COLO668 (cell line): ENCODE measurements at regions not wholly inside any gene's neighbourhood (a gene's known extent, or its start where the extent isn't known, plus 50 kb on each side); places are given as distances from the start of the nearest gene placed in this dataset.

Source experiments
- DNase-seq: peaks from one replicate; lab custom pipeline; 2025; ENCODE audit not compliant: unreplicated experiment; lab: John Stamatoyannopoulos, UW

GRCh38 chr2:198448789-198449188 is 644.4 kb downstream of the PLCL1 start:
- no peak for DNase-seq

- DNase-seq = no peak
Observed at GRCh38 chr2:198444800-198445287, 640.5 kb downstream of the PLCL1 start.

- DNase-seq = no peak
Observed at GRCh38 chr2:198441901-198442300, 637.5 kb downstream of the PLCL1 start.

GRCh38 chr2:198441246-198441645 is 636.9 kb downstream of the PLCL1 start:
- no peak for DNase-seq

DNA sequence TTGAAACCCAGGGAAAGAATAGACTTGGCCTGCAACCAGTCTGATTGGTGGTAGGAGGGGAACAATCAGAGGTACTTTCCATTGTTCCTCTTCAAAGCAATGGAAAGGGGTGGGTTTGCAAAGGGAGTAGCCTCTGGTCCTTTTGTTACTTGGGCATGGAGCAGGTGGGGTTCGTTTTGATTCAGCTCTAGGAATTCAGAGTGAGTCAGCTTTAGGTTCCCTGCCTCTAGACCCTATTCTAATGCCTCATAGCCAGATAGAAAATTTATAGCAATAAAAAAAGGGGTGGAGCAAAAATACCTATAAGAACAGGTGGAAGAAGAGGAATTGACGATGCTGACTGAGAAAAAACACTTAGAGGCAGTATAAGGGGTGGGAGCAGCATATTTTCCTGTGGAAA is 636.4 kb downstream of the PLCL1 start:
- DNase-seq = no peak

- DNase-seq = no peak
Observed at GRCh38 chr2:198438331-198438730, 633.9 kb downstream of the PLCL1 start.

DNA sequence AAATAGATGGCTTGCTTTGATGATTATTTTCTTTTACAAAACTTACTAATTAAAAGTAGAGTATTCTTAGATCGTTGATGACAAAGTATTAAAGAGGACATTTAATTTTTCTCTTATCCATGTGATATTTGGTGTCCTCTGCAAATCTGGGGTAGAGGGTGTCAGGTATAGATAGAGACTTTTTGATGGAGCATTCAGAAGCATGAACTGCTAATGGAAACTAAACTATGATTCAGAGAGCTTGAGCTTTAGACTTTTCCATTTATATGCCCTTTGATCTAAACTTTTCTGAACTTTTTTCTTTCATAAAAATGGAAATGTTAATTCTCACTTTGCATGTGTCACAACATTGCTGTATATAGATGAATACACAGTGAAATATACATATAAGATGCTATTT is 619.7 kb downstream of the PLCL1 start:
- no peak for DNase-seq

DNA sequence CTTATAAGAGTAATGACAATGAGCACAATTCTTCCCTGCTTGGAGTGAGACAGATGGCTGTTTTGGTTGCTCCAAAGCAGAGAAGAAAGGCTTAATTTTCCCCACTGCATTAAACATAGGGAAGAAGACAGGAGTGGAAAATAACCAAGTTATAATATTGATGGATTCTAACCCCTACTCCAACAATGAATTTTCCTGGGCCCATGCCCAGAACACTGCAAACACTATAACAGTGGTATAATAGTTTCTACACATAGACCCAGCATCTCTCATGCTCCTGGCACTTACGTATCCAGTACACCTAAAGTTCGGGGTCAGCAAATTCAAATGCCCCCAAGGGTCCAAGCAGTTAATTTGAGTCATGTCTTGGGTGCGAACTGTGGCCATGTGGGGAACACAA is 613.4 kb downstream of the PLCL1 start:
- no peak for DNase-seq

- DNase-seq = no peak
Observed at GRCh38 chr2:198414976-198415375, 610.6 kb downstream of the PLCL1 start.

- DNase-seq = no peak
Observed at GRCh38 chr2:198411936-198412335, 607.5 kb downstream of the PLCL1 start.

DNA sequence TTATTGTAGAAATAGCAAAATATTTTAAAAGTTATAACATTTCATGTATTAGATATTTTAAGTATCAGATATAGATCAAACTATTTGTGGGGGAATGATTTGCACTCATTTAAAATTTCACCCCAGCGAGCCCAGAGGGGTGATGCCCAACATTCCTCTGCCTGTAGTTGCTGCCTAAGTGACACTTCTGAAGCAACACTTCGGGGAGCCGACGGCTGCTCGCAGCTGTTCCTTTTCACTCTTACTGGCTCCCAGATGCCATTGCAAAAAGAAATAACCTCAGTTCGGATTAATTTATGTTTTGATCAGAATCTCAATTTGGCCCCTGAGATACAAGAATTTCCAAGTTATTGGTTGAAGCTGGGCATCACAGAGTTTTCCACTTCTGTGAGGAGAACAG is 603.8 kb downstream of the PLCL1 start:
- DNase-seq = no peak

- DNase-seq = no peak
Observed at GRCh38 chr2:198405311-198405710, 600.9 kb downstream of the PLCL1 start.

GRCh38 chr2:198401644-198402043 is 597.3 kb downstream of the PLCL1 start:
- no peak for DNase-seq

GRCh38 chr2:198400999-198401398 is 596.6 kb downstream of the PLCL1 start:
- no peak for DNase-seq

DNA sequence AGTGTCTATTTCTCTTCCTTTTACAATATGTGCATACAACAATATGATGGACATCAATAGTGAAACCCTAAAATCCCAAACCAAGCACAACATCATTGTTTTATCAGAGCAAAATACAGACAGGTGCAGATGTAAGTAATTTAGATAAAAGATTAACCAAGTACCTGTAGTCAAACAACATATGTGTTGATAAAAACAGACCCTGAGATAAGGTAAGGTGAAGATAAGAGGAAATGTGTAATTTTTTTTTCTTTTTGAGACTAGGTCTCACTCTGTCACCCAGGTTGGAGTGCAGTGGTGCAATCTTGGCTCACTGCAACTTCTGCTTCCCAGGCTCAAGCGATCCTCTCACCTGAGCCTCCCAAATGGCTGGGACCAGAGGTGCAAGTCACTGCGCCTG is 589.8 kb downstream of the PLCL1 start:
- no peak for DNase-seq

GRCh38 chr2:198390670-198391069 is 586.3 kb downstream of the PLCL1 start:
- no peak for DNase-seq

DNA sequence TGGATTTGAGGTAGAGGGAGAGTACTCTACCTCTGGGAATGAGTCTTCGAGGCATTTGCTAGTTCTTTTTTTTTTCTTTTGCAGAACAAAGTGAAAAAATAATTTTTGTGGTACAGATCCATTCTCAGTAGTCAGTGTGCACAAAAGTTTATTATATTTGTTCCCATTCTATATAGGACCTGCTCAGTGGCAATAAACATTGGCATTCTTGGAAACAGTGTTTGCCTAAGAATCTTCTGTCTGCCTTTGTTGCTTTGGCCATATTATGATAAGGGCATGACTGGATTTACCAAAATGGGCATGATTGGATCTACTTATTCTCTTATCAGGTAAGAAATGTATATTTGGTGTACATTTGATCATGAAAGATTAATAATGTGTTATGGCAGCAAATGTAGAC is 583.3 kb downstream of the PLCL1 start:
- DNase-seq = no peak

DNA sequence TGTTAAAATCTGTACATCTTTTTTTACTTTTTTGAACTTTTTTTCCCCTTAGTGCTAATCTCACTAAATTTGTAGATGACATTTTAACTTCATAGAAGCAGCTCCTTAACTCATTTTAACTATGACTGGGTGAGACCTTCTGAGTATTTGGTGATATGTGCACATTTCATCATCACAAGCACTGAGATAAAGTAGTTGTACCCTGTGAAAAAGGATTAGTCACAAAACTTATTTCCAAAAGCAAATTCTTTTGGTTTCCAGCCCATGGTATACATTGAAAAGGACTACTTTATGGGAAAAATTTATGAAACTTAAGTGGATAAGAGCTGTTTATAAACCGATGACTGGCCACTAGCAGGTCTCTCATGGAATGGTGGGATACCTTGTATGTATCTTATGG is 581.5 kb downstream of the PLCL1 start:
- no peak for DNase-seq

DNA sequence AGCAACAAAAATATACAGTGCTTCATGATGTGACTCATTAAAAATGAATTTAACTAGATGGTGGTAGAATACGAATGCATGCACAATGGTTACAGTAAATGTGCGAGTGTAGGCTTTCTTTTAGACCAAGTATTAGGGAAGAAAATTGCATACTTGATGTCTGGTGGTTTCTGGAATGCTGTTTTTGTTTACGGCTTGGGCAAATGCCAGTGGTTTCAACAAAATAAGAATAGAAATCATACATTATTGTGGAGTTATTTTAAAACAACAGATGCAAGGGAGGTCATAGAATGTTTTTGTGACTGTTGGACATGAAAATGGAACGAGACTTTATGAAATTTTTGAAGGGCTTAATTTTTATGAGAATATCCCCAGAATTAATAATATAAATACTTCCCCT is 580.9 kb downstream of the PLCL1 start:
- no peak for DNase-seq

DNA sequence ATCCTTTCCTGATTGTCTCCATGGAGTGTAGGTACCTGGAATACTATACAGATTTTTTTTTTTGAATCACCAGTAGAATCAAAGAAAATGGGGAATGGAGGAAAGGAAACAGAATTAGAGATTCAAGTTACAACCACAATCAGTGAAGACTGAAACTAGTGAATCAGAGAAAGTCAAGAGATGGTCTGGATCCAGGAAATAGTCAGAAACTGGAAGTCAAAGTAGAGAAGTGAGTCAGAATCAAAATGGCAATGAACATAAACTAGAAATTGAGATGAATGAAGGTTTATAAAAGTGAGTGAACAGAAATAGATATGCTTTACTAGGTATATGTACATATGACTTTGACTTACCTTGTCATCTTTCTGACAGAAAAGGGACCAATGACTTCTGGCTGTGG is 579.0 kb downstream of the PLCL1 start:
- DNase-seq = no peak

DNA sequence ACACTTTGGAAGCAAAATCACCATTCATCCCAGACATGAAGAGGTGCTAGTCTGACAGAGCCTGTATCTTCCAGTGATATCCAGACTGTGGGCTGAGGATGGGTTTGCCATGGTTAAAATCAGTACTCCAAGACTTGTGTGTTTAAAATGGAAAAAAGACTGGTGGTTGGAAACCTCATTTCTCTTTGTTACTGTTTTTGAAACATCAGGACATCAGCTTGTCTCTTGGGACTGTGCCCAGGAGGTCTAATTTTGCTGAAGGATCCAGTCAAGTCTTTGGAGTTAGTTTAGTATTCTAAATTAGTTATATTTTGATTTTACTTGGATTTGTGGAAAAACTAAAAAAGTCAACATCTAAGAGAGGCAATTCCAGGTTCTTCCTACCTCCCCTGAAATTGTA is 578.4 kb downstream of the PLCL1 start:
- DNase-seq = no peak

- DNase-seq = no peak
Observed at GRCh38 chr2:198376677-198377076, 572.3 kb downstream of the PLCL1 start.

- no peak for DNase-seq
Observed at GRCh38 chr2:198375083-198375410, 570.7 kb downstream of the PLCL1 start.
